Glomerular visceral epithelial cell (primary cell): ENCODE measurements at regions not wholly inside any gene's neighbourhood (a gene's known extent, or its start where the extent isn't known, plus 50 kb on each side); places are given as distances from the start of the nearest gene placed in this dataset.

Experiments used
- DNase-seq: peaks from one replicate; pipeline ENCODE4 v3.0.0-alpha.2; 2016; ENCODE audit errors: extremely low spot score

GRCh38 chr2:217340176-217340575 lies 480.3 kb upstream of the TNP1 start:
- no peak for DNase-seq

DNA sequence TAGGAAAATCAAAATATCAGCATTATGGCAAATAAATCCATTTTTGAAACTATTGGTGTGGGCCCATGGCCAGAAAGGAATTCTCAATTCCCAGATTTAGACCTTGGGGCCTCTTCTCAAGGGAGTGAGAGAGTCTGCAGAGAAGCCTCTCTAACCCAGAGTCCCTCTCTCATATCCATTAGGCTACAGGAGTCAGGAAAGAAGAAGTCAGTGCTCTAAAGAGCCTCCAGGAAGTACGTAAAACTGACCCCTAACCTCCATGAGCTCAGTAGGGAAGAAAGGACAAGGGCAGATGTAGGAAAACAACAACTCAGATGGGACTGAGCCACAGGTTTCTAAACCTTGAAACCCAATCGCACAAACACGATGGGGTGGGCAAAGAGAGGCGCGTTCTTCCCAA lies 479.9 kb upstream of the TNP1 start:
- DNase-seq, result no peak

DNA sequence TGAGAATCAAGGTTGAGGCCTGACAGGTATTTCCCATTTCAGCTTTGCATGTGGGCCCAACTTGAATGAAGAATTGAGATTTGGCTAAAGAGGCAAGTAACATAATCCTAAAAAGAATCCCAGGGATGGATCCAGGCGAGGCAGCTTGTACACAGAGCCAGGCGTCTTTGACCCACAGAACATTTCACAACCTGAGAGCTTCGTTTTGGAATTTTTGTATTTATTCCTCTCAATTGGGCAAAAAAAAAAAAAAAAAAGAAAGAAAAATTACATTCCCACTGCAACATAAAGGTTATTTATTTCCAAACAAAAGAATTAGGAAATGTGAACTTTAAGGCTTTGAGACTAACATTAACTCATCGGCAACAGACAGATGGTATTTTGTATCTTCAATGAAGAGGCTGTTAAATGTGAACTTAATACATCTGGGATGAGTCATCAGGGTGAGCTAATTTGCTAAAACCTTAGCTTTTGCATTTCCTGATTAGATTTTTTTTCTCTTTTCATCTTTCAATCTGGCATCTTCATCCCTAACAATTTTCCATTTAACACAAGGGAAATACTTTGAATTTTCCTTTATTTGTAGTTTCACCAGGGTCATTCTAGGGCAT lies 478.5 kb upstream of the TNP1 start:
- DNase-seq, result peak; percentile 43

DNA sequence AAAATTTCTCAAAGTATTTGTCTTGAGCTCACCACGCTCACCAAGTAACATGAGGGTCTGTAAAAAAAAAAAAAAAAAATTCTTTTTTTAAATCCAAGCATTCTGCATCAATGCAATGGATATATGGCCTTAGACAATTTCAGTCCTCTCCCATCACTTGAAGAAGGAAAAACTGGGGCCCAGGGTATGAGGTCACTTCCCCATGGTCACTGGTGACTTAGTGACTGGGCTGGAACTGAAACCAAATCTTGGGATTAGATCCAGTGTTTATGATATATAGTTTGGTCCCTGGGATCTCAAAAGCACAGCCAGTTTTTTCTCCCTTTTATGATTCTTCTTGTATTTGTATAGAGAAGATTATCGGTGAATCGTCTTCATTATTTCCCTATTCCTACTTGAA lies 477.9 kb upstream of the TNP1 start:
- no peak for DNase-seq

GRCh38 chr2:217336694-217337093 lies 476.8 kb upstream of the TNP1 start:
- DNase-seq, result no peak

- no peak for DNase-seq
Observed at GRCh38 chr2:217335341-217335966, 475.6 kb upstream of the TNP1 start.

- no peak for DNase-seq
Observed at GRCh38 chr2:217334561-217334960, 474.7 kb upstream of the TNP1 start.

DNA sequence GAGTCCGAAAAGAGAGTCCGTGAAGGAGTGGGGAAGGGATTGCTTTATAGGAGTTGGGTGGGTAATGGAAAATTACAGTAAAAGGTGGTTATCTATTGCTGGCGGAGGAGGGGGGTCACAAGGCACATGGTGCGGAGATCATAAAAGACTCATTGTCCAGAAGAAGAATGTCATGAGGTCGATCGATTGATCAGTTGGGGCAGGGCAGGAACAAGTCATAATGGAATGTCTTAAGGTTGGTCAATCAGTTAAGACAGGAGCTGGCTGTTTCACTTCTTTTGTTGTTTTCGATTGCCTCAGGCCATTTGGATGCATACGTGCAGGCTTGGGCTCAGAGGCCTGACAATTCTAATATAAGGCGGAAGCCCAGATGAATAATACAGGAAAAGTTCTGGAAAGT lies 473.0 kb upstream of the TNP1 start:
- DNase-seq, result no peak

DNA sequence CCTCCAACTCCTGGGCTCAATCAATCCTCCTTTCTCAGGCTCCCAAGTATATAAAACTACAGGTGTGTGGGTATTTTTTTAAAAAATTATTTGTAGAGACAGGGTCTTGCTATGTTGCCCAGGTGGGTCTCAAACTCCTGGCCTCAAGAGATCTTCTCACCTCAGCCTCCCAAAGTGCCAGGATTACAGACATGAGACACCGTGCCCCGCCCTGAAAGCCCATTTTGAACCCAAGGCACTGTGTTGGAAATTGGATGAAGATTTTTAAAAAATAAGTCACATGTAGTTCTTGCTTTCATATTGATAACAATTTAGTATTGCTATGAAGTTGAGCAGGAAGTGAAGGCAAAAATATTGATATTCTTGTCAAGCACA lies 472.5 kb upstream of the TNP1 start:
- DNase-seq, result no peak

DNA sequence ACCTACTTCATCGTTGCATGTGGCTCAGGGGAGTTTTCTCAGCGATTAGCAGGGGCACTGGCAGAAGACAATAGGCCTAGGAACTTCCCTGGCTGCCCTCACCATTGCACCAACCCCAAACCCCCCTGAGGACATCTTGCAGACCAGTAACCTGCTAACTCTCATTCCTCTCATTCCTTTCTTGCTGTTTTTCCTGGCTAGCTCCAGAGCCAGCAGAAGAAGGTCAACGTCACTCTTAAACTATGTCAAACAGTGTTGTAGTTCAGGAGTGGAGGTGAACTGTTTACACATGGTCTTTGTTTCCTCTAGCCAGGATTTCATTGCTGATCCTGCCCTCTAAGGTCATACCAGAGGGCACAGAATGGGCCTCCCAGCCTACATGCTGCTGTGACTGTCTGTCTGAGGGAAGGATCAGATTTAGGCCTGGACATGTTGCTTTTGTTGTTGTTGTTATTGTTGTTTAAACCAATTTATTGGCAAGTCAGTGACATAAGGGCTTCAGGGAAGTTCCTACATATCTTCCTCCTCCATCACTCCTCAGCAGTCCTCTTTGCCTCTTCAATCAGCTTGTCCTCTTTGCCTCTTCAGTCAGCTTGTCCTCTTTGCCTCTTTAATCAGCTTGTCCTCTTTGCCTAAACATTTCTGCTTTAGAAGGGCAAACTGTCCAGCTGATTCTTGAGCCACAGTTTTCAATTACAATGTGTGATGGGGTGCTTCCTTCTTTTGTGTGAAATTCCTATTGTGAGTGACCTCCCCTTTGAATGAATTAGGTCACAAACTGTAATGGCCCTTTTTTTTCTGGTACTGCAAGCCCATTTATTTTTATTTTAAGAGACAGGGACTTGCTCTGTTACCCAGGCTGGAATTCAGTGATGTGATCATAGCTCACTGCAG lies 471.9 kb upstream of the TNP1 start:
- peak; percentile 86 for DNase-seq

GRCh38 chr2:217330647-217331046 lies 470.8 kb upstream of the TNP1 start:
- no peak for DNase-seq

DNA sequence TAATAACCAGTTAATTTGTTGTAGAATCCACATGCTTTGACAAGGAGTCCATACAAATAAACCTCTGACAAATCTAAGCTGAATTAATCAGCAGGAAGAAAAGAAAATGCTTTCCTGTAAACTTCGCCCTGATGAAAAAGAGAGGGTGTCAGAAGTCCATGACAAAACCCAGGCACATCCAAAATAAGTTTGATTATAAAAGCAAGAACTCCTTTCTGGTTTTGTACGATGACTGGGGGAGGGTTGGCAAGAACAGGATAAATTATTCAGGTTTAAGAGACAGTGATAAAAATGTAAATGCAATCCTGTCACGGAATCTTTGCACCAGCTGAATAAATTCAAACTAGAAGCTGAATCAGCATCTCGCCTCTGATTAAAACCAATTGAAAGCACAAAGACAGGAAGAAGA lies 469.2 kb upstream of the TNP1 start:
- DNase-seq, result no peak

GRCh38 chr2:217328622-217328978 lies 468.7 kb upstream of the TNP1 start:
- DNase-seq, result no peak

GRCh38 chr2:217327953-217328621 lies 468.2 kb upstream of the TNP1 start:
- no peak for DNase-seq

DNA sequence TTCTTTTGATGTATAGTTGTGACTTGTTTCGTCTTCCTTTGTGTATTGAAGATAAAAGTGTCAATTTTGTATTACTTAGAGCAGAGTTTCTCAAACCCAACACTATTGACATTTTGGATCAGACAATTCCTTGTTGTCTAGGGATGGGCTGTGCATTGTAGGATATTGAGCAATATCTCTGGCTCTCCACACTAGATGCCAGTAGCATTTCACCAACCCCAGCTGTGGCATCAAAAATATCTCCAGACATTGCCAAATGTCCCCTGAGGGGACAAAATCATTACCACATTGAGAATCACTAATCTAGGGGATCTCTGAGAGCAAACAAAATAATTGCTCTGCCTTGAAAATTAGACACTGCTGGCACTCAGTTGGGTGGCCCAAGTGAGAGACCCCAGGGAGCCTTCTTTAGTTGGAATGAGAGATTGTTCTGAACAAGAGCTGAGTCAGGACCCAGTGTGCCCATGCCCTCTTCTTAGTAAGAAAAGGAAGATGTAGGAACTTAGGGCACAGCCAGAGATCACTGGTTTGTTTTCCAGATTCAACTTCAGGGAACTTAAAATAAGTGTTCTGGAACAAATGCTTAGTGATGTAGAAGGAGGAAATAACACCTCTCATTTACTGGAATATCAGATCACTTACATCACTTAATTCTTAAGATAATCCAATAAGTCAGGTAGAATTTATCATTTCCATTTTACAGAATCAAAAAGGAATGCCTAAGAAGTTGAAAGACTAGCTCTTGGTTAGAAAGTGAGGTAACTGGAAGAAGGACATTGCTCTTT lies 466.6 kb upstream of the TNP1 start:
- peak; percentile 47 for DNase-seq

- no peak for DNase-seq
Observed at GRCh38 chr2:217325816-217326215, 466.0 kb upstream of the TNP1 start.

DNA sequence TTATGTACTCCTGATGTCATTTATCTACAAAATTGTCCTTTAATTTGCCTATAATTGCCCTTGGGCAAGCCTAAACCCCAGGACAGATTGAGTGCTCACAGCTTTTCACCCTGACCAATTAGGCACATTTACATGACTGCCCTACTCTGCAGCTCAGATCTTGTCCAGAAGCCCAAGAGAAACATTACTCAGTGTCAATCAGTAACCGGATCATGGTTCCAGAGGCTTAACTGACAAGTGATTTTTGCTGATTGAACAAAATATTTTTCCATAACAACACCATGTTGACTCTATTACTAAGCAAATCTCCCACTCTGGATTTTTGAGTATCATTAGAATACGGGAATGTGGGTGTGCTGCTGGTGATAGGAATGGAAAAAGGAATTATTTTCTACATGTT lies 465.4 kb upstream of the TNP1 start:
- no peak for DNase-seq

DNA sequence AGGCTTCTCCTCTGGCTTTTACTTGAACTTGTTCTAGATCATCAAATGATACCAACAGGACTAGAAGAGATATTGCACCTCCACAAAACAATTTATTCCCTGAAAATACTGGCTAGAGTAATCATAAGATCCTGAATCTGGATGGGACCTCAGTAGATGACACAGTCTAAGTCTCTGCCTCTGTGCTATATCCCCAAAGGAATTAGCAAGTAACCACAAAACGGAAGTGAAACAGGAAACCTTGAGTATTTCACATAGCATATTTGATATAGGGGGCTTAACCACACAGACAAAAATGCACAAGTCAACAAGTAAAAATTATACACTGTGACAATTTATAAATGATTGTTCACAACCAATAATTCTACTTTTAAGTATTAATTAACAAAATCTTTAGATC lies 456.9 kb upstream of the TNP1 start:
- DNase-seq, result peak; percentile 41

GRCh38 chr2:217314021-217314460 lies 454.2 kb upstream of the TNP1 start:
- no peak for DNase-seq

GRCh38 chr2:217313386-217313785 lies 453.5 kb upstream of the TNP1 start:
- no peak for DNase-seq

GRCh38 chr2:217309056-217309455 lies 449.2 kb upstream of the TNP1 start:
- no peak for DNase-seq

- no peak for DNase-seq
Observed at GRCh38 chr2:217307023-217307422, 447.2 kb upstream of the TNP1 start.
